HG02973 (cell line): ENCODE measurements at regions not wholly inside any gene's neighbourhood (a gene's known extent, or its start where the extent isn't known, plus 50 kb on each side); places are given as distances from the start of the nearest gene placed in this dataset.
A peak's percentile ranks its signal among the peaks of the same experiment; 100 is the strongest.
"Not testable (repeated sequence)": the region's sequence is repeated elsewhere in the genome, so short reads cannot be mapped to it uniquely, and the experiment has no call there.

Experiments
- ATAC-seq: cut with Tn5 transposase; IDR thresholded peaks from one replicate; pipeline ENCODE4 v1.9.1; 2021; ENCODE audit warnings: moderate library complexity; ENCODE audit not compliant: unreplicated experiment

DNA sequence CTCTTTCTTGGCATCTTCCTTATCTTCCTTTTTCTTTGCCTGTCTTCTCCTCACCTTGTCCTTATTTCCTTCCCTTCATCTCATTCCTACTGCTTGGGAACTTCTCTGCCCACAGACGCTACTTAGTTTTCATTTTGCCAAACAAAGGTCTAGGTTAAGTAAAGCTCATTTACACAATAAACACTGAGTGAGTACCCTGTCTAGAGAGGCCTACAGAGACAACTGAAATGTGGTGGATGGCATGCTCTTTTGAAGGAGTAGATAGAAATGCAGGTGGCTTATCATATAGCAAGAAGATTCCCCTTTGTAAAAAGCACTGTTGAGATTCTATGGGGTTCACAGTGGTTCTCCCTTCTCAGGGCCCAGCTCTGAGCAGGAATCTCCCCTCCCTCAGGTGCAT is 319.0 kb downstream of the CNTN3 start:
- ATAC-seq = no peak

DNA sequence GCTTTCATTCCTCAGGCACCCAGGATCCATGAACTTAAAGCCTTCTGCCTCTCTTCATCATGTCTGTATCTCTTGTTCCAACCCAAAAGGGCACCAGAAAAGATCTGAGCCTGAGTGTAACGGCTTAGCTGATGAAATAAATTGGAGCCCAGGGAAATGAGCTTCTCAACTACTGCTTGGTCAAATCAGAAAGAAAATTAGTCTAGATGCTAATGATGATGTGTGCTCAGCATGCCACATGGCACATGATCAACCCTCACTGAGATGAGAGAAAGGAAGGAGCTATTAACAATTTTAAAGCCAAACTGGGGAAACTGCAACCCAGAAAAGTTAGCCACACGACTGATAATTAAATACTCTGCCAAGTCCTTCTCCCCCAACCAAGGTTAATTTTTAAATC is 325.7 kb downstream of the CNTN3 start:
- ATAC-seq = no peak

DNA sequence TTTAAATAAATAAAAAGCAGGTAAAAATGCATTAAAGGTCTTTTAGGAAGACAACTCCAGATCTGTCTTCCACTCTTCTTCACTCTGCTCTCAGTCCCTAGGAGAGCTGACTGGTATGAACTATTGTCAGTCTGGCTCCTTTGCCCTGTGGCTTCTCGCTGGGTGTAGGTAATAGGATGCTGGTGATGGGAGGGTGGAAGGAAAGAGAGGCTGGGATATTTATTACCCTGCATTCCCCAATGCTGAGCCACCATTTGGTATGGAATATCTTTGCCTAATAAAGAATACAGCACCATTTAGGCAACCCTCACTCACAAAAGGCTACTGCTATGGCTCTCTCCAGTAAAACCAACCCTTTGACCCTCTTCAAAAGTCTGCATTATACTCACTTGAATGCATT is 326.9 kb downstream of the CNTN3 start:
- ATAC-seq = no peak

DNA sequence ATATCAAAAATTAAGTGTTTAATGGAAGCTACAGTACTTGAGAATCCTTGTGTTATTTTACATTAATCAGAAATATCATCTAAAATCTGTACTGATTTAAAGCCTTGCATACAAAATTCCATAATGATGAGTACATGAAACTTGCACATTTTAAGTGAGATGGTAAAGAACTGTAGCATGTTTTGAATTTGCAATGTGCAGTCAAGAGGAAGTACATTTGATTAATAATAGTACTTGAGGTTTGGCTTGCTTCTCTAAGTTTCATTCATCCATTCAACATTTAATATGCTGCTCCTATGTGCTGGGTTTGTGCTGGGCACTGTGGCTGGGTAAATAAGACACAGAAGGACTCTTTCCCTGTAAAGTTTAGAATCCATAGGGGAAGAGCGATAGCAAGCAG is 332.3 kb downstream of the CNTN3 start:
- ATAC-seq = no peak

DNA sequence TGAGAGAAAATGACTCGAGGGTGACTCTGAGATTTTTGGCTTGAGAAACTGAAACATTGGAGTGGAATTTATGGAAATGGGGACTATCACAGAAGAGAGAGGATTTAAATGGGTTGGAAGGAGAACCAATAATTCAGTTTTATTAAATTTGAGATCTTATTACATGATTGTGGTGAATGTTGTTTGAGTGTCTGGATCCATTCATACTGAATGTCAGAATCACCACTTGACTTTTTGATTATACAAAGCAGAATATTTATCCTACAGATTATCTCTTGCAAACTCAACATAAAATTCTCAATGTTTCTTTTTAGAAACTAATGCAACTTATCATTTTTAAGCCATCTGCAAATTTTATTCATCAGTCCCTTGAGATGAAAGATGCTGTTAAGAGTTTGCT is 332.8 kb downstream of the CNTN3 start:
- no peak for ATAC-seq

DNA sequence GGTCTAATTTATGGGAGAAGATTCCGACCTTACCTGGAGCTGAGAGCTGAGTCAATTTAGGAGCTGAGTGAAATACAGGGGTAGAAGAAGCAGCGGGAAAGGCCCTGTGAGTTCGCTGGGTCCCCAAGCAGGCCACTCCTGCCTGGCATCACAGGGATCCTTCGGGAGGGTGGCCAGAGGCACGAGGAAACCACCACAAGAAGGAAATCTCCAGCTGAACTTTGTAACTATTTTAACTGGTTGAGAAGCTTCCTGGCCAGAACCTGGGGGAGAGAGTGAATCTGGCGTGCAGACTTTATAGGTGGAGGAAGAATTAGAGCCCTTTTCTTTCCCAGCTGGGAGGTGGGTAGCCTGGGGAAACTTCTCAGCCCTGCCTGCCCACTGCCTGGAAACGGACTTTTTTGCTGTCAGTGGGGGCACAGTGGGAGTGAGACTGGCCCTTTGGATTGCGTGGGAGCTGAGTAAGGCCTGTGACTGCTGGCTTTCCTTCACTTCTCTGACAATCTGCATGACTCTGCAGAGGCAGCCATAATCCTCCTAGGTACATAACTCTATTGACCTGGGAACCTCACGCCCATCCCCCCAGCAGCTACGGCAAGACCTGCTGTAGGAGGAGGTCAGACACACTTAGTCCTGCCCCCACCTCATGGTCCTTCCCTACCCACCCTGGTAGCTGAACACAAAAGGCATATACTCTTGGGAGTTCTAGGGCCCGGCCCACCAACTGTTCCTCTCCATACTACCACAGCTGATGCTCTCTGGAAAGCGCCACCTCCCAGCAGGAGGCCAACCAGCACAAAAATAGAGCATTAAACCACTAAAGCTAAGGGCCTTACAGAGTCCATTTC is 340.7 kb downstream of the CNTN3 start:
- no peak for ATAC-seq

DNA sequence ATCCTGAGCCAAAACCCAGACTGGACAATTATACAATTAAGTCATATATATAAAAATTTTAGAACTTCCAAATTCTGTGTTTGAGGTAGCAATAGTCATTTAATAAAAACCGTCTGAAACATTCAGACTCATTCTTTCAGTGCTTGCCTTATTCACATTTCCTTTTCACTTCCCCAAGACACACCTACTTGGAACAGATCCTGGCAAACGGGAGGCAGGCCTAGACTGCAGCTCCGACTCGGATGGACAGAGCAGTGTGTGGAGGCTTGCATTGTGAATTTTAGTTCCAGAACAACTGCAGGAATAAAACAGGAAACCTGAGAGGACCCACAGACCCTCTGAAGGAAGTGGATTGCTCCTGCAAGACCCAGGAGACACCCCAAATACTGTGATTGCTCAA is 341.4 kb downstream of the CNTN3 start:
- no peak for ATAC-seq

DNA sequence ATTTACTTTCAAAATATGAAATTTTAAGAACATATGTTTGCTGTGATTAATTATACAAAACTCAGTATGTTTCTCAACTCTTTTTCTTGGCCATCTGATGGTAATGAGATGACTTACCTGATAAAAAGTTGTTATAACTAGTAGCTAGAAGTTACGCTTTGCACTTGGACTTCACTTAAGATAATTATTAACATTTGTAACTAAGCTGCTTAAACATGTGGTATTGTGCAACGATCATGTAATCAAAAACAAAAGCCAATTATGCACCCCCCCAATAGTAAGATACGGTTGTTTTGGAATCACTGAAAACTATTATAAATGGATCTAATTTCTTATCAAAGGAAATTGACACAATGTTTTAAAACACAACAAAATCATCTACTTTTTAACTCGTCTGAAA is 342.9 kb downstream of the CNTN3 start:
- no peak for ATAC-seq

DNA sequence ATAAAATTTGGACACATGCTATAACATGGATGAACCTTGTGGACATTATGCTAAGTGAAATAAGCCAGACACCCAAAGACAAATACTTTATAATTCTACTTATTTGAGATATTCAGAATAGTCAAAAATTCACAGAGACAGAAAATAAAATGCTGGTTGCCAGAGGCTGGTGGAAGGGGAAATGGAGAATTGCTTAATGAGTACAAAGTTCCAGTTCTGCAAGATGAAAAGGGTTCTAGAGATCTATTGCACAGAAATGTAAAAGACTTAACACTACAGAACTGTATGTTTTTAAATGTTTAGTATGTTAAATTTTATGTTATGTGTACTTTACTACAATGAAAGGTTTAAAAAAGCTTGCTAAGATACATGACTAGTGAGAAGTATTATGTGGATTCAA is 344.8 kb downstream of the CNTN3 start:
- no peak for ATAC-seq

DNA sequence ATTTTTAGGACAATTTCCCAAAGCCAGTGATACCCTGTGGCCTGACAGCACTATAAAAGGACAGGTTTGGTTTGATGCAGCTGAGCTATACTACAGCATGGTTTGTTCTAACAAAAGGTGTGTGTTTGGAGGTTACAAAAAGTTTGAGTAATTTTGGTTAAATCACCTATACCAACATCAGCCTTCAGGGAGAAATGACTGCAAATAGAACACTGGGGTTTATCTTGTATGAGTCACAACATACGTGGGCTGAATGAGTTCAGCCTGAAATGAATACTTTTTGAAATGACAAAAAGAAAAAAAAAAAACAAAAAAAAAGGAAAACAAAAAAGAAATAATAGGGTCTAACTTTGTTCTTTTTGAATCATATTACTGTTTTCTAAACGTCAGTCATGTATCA is 345.7 kb downstream of the CNTN3 start:
- no peak for ATAC-seq

DNA sequence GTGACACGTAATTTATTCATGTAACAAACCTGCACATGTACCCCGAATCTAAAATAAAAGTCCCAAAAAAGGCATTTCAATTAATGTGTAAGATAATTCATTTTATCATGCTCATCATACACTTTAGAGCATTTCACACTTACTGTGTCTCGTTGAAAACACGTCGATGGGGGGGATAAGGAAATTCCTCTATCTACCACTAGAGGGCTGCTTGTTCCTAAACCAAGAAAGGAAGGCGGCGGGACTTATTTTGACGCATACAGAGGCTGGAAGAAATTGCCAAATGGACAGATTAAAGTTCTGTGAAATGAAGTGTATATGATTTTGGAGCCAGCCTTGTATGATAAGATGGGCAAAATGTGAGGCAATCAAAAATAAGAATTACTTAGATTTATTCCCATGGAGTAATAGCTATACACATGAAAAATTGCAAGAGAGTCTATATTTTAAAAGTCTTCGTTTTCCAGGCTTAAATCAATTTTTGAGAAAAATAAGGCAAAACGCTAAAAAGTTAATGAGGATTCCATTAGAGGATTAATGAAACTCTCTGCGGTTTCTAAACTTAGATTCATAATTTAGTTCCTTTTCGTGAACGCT is 346.8 kb downstream of the CNTN3 start:
- peak; percentile 50 for ATAC-seq

DNA sequence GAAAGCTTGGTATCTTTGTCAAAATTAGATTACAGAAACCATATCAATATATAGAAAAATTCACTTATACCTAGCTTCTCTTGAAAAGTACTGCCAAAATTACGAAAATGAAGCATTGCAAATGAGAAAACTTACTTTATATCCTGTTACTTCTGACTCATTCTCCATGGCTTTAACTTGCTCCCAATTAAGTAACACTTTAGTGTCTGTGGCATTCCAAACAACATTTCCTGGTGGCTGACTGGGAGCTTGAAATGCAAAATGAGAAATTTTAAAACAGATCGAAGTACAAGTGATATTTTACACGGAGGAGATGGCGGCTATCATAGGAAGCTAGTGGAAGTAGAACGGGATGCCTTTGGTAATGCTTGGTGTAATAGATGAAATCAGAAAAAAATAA is 347.3 kb downstream of the CNTN3 start:
- ATAC-seq = no peak

DNA sequence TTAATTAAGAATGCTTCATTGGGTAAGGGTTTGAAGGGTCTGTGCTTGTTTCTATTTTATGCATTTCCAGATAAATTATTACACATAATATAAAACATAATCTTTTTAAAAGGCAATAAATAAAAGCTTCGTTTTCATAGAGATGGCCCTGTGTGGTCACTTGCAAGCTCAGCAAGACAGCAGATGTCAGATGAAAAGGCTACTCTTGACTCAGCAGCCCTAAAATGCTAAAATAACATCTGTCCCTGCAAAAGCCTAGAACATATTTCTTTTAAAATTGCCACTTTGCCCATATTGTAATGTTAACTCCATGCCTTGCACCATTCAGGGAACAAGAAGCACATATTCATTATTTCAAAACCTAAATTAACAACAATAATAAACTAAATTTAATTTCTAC is 349.4 kb downstream of the CNTN3 start:
- no peak for ATAC-seq

DNA sequence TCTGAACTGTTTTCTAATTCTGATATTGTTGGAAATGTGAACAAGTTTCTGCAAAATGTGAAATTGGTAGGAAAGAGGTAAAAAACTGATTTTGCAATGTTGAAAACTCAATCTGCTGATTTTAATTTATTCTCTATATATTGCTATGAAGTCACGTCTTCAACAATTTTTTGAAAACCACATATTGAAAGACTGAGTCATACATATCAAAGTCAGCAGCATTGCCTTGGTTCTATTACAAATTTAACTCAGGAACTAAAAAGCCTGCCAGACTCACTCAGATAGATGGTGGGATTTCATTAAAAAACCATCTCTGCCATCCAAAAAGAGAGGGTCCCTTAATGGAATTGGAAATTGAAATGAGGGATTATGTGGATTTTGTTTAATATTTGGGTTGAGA is 351.4 kb downstream of the CNTN3 start:
- no peak for ATAC-seq

DNA sequence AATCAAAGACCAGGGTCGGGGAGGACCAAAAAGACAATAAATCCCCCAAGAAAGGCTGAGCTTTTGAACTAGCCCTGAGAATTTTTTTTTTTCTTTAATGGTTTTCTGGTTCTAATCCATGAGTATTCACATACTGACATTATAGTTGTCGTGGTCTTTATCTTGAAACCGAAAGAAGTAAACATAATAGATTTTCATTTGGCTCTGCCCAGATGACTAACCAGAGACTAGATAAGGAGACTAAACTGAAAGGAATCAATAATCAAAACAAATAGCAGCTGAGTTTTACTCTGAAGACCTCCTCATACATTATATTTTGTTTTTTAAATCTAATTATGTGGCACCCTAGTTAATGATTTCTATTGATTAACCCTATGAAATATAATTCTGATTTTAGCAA is 381.4 kb downstream of the CNTN3 start:
- ATAC-seq = no peak

DNA sequence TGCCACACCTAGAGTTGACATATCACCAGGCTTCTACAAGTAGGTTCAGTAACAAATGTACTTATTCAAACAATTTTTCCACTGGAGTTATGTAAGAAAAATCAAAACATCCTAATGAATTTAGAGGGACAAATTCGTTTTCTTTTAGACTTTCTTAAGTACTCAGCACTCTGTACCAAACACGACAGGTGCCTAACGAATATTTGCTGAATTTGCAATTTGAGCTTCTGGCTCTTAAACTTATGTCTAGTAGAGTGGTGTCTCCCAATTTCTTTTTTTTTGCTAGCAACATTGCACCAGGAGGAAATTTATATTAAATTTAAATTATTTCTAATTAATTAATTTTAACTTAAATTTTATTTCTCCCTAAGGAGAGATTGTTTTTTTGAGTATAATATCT is 397.0 kb downstream of the CNTN3 start:
- ATAC-seq = no peak

DNA sequence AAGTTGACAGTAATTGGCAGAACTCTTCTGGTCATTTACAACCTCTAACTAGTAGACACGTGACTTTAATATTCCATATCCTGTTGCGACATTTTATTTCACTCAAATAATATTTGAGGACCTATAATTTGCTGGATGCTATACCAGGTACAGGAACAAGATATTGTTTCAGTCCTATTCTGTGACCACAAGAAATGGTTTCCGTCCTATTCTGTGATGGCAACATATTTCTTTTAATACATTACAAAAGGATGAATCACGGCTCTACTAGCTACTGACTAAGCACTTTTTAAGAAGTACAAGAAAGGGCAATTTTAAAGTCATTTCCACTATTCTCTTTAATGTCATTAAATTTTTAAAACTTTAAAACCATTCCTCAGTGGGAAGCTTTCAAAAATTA is 400.2 kb downstream of the CNTN3 start:
- no peak for ATAC-seq

DNA sequence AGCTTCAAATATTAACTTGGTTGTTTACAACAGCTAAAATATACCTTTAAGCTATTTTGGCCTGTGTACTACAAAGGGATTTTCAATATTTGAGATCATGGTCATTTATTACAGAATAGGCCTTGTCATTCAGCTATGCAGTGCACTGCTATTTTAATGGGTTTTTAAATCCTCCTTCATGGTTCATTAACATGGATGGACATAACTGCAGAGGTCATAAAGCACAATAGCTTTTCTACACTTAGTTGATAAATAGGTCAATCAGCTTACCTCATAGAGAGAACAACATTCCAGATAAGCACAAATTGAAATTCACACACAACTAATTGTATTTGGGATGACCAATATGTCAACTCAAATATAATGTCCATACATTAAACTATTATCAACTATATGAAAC is 403.7 kb downstream of the CNTN3 start:
- ATAC-seq = no peak

DNA sequence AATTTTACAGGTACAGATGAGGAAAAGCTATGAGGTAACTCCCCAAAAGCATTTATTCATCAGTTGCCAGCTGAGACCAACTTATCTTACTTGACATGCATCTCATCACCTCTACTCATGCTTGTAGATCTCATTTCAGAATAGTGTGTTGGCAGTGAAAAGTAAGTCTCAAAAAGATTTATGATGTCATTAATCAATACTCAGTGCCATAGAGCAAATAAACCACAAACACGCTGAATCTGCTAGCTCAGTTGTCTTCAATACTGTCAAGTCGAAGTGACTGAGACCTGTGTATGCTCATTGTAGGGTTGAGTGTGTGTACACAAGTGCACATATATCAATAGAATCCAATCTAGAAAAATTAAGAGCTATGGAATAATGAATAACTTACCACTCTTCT is 413.5 kb downstream of the CNTN3 start:
- ATAC-seq = no peak

DNA sequence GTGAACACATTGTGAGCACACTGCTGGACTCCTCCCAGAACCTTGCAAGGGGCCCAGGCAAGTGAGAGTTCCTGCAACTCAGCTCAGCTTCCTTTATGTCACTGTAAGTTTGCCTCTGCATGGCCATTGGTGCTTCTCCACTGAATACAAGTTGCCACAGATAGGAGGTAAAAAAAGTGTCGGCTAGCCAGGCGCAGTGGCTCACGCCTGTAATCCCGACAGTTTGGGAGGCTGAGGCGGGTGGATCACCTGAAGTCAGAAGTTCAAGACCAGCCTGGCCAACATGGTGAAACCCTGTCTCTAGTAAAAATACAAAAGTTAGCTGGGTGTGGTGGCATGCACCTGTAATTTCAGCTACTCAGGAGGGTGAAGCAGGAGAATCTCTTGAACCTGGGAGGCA is 435.8 kb downstream of the CNTN3 start:
- not testable (repeated sequence) for ATAC-seq

DNA sequence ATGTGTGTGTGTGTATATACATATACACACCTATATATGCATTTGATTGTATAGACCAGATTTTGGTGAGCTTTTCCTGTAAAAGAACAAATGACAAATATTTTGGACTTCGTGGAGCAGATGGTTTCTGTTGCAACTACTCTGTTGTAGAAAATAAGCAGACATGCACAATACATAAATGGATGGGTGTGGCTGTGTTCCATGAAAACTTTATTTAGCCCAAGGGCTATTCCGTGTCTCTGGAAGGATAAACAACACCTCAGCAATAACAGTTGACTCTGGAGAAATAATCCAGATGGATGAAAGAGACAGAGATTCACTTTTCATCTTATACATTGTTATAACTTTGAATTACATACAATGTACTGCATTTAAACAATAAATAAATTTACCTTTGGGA is 441.4 kb downstream of the CNTN3 start:
- ATAC-seq = no peak

DNA sequence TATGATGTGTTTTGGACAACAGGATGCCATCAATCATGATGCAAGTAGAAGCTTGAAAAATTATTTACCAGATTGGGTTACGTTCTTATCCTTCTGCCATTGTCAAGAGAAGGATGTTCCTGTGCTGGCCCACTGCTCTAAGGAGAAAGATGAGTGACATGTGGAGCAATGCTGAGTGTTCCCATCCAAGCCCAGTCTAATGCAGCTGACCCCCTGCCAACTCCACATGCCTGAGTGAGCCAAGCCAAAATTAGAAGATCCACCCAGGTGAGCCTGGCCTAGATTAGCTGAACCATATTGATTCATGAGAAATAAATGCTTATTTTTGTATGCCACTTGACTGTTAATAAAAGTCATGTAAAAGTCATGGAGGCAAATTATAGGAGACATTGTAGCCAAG is 446.5 kb downstream of the CNTN3 start:
- ATAC-seq = no peak

DNA sequence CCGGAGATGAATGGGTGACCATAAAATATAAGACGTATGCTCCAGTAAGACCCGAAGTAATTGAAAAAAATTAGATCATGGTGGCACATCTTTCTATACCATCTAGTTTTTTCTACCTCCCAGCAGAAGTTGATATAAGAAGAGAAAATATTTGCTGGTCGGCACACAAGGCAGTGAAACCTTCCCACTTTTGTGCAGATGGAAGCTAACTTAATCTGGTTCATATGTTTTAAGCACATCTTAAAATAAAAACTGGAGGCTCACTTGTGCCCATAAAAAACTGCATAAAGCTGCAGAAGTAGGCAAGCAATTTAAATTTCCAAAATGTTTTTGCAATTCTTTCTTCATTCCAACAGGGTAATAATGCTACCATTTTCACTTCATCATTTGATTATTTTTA is 449.2 kb downstream of the CNTN3 start:
- no peak for ATAC-seq
